Epithelial cell of prostate (primary cell): ENCODE measurements at regions not wholly inside any gene's neighbourhood (a gene's known extent, or its start where the extent isn't known, plus 50 kb on each side); places are given as distances from the start of the nearest gene placed in this dataset.
"Not testable (repeated sequence)": the region's sequence is repeated elsewhere in the genome, so short reads cannot be mapped to it uniquely, and the experiment has no call there.

ENCODE experiments used
- DNase-seq: peaks from one replicate; pipeline ENCODE4 v3.0.0-alpha.2; 2011; ENCODE audit warnings: low read depth, low spot score
- H3K27ac ChIP-seq: fragments of 450-650 bp; 2 replicates; pipeline ENCODE4 v1.5.1; 2017; ENCODE audit warnings: mild to moderate bottlenecking

DNA sequence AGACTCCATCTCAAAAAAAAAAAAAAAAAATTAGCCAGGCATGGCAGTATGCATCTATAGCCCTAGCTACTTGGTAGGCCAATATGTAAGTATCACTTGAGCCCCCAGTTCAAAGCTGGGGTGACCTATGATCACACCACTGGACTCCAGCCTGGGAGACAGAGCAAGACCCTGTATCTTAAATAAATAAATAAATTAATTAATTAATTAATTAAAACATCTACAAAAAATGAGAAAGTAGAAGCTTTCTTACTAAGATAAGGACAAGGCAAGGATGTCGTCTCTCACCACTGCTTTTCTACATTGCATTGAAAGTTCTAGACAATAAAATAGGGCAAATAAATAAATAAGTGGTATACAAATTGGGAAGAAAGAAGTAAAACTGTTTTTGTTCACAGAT, 134.3 kb upstream of the CARMIL1 start:
- no peak for DNase-seq
- no peak overlapping the region for H3K27ac ChIP-seq

DNA sequence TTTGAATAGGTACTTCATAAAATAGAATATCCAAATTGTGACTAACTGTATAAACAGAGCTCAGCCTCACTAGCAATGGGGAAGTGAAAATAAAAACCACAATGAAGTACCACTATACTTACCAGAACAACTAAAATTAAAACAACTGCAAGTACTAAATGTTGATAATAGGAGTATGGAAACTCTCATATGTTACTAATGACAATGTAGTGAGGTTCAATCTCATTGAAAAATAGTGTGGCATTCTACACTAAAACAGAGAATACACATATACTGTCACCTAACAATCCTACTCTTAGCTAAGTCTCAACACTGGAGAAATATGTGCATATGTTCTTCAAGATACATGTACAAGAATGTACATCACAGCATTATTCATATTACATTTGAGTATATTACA, 132.0 kb upstream of the CARMIL1 start:
- no peak overlapping the region for H3K27ac ChIP-seq
- no peak for DNase-seq

DNA sequence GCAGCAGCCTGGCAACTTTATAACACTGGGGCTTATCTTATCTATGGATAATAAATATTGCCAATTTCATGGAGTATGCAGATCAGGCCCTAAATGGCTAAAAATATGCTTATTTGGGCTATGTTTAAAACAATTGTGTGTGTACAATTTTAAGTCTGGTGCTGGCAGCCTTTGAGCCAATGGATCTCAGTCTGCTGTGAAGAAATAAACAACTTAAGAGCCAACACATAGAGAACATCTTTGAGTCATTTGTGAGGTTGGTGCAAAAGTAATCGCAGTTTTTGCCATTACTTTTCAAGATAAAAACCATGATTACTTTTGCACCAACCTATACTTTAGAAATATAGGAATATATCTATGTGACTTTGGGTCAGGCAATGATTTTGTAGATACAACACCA, 129.1 kb upstream of the CARMIL1 start:
- no peak for DNase-seq

DNA sequence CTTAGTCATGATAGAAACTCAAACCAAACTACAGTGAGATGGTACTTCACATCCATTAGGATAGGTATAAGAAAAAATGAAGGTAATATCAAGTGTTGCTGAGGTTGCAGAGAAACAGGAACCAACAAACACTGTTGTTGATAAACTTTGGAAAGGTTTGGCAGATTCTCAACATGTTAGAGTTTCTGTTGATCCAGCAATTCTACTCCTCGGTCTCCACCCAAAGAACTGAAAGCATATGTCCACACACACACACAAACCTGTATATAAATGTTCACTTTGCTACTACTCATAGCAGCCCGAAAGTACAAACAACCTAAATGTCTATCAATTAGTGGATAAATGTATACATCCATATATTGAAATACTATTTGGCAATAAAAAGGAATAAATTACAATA, 128.3 kb upstream of the CARMIL1 start:
- DNase-seq = no peak
- no peak overlapping the region for H3K27ac ChIP-seq

More for the DNA sequence above, 129.1 kb upstream of the CARMIL1 start:
- H3K27ac ChIP-seq = no peak overlapping the region

- no peak overlapping the region for H3K27ac ChIP-seq
- no peak for DNase-seq
These were observed 126.1 kb upstream of the CARMIL1 start for GRCh38 chr6:25153079-25153478.

DNA sequence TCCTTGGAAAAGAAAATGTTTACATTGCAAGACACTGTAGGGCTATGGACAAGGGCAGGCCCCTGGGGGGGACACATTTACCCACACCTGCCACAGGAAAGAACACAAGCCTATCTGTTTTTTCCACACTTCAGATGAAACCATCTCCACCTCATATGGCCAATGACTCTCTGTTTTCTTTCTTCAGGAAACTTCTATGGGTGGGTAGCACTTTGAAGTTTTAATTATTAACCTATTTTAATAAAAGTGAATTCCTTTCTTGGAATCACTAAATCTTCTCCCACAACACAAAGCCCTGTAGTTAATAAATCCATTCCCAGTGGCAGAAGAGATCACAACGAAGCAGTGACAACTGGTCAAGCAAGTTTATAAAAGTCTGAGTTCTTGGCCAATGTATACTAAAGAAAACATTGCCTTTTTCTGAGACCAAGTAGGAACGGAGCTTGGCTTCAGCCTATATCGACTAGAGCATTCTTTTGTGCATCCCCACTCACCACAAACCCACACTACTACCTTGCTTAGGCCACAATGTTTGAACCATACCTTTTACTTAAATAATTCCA, 125.1 kb upstream of the CARMIL1 start:
- no peak for DNase-seq
- no peak overlapping the region for H3K27ac ChIP-seq

DNA sequence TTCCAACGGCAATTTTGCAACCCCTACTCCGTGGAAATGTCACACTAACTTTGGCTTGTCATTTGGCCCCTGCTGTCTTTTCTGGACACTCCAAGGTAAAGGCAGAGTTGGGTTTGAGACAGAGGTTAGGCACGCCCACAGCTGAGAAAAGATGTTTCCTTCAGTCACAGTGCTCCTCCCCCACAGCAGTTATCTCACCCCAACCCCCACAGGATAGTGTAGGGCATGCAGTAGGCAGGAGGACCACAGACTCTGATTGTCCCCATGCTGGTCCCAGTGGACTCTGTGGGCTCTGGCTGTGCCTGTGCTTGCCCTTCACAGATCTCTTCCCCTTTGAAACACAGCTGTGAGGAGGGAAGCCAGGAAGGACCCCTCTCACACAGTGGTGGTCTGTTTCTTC, 124.0 kb upstream of the CARMIL1 start:
- DNase-seq = no peak
- H3K27ac ChIP-seq = no peak overlapping the region

DNA sequence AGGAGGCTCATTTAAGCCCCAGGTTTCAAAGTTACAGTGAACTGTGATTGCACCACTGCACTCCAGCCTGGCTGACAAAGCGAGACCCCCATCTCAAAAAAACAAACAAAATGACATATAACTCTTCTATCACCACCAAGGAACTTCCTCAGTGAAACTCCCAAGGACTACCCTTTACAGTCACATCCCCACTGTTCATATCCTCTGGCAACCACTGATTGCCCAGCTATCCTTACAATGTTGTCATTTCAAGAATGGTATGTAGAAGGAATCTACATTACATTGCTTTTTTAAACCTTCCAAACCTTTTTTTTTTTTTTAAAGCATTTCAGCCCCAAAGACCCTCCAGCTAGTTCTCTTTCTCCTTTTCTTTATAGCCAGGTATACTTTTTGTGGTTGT, 123.1 kb upstream of the CARMIL1 start:
- DNase-seq = no peak
- no peak overlapping the region for H3K27ac ChIP-seq

GRCh38 chr6:25157183-25157582, 122.0 kb upstream of the CARMIL1 start:
- DNase-seq = no peak
- no peak overlapping the region for H3K27ac ChIP-seq

DNA sequence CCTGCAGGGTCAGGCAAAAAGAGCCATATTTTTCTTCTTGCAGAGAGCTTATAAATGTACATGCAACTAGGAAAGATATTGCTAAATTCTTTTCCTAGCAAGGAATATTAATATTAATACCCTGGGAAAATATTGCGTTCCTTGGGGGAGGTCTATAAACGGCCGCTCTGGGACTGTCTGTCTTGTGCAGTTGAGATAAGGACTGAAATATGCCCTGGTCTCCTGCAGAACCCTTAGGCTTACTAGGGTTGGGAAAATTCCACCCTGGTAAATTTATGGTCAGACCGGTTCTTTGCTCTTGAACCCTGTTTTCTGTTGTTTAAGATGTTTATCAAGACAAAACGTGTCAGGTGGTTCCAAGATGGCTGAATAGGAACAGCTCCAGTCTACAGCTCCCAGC, 121.3 kb upstream of the CARMIL1 start:
- no peak for DNase-seq
- H3K27ac ChIP-seq = no peak overlapping the region

- H3K27ac ChIP-seq, DNase-seq: not testable (repeated sequence)
These were observed 119.0 kb upstream of the CARMIL1 start for GRCh38 chr6:25160134-25160533.

DNA sequence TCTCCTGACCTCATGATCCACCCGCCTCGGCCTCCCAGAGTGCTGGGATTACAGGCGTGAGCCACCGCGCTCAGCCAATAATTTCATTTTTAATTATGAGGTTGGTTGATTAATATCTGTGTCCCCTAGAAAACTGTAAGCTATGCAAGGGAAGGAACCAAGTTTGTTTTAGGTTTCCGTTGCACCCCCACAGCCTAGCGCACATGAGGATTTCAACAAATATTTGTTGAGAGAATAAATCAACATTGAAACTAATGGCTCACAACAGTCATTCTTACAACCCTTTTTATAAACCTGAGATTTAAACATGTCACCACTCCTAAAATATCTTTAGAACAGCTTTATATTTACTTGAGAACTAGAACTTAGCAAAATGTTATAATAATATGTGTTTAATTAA, 114.0 kb upstream of the CARMIL1 start:
- no peak for DNase-seq
- H3K27ac ChIP-seq = no peak overlapping the region

- H3K27ac ChIP-seq = no peak overlapping the region
- no peak for DNase-seq
These were observed 113.4 kb upstream of the CARMIL1 start for GRCh38 chr6:25165800-25166199.

DNA sequence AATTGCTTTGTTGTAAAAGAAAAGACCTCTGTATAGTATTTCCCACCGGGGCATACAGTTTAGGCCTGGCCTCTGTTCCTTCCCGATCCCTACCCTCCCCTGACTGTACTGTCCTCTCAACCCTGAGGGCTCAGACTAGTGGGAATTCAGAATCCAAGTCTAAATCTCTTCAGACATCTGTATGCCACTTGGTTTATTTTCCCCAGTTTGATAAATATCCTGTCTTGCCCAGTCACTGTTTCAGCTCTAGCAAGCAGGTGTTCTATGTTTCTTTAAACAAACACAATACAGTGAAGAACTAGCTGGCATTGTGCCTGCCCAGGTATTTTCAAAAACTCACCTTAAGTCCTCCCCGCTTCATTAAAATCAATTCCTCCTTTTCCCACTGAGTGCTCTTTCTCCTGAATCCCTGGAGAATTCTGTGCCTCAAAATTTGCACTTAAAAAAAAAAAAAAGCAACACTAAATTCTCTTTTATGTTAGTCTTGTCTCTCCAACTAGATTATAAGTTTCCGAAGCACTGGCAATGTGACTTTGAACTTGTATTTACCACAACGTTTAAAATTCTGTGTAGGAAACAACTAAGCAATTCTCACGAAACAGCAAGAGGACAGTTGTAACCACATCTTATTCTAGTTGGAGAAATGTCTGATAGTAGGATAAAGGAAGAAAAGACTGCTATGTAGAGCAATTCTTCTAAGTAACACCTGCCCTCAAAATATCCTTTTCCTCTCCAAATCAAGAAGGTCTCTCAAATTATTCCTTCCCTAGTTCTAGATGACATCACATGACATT, 112.0 kb upstream of the CARMIL1 start:
- H3K27ac ChIP-seq = no peak overlapping the region
- DNase-seq = no peak

GRCh38 chr6:25167961-25168360, 111.2 kb upstream of the CARMIL1 start:
- no peak for DNase-seq
- H3K27ac ChIP-seq = no peak overlapping the region

DNA sequence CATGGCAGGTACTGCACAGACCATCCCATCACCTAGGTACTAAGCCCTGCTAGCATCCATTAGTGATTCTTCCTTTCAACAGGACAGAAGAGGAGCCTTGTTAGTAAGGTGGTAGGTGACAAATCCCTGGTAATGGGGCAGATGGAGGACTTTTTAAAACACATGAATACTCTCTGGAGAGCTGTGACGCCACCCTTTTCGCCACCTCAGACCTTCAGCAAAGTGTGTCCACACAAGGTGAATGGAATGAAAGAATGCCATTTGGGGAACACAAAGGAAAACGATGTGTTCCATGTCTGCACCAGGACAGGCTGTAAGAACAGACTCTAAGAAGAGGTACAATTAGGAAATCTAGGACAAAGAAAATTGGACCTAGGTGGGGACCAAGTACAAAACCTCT, 110.5 kb upstream of the CARMIL1 start:
- no peak overlapping the region for H3K27ac ChIP-seq
- DNase-seq = no peak

GRCh38 chr6:25169553-25169952, 109.6 kb upstream of the CARMIL1 start:
- DNase-seq = no peak
- H3K27ac ChIP-seq = no peak overlapping the region

- no peak for DNase-seq
- no peak overlapping the region for H3K27ac ChIP-seq
These were observed 109.2 kb upstream of the CARMIL1 start for GRCh38 chr6:25169961-25170360.

DNA sequence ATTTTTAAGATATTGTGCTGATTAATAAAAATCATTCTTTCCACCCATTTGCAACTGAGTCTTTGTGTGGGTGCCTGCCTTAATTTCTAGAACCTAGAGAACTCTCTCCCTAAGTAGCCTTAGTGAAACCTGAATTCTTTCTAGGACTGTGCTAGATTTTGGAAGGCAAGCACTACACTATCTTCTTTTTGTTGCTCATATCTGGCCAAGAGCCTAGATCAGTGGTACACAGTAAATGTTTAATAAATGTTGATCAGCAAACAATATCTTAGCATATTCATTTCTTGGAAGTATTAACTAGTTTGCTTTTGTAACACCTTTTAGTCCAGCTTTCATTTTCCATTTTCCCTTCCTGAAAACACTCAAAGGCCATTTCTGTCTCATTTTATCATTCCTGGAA, 108.5 kb upstream of the CARMIL1 start:
- DNase-seq = no peak
- no peak overlapping the region for H3K27ac ChIP-seq

- peak overlapping the region; percentile 3 for H3K27ac ChIP-seq
- peak; percentile 18 for DNase-seq
These were observed 107.9 kb upstream of the CARMIL1 start for GRCh38 chr6:25171301-25171700.

- peak overlapping the region; percentile 79 for H3K27ac ChIP-seq
- DNase-seq = no peak
These were observed 106.4 kb upstream of the CARMIL1 start for GRCh38 chr6:25172819-25173218.

- DNase-seq = no peak
- peak overlapping the region; percentile 79 for H3K27ac ChIP-seq
These were observed 105.9 kb upstream of the CARMIL1 start for GRCh38 chr6:25173246-25173645.
